IMR-90 (cell line): ENCODE measurements at regions not wholly inside any gene's neighbourhood (a gene's known extent, or its start where the extent isn't known, plus 50 kb on each side); places are given as distances from the start of the nearest gene placed in this dataset.

ENCODE experiments used
- ATAC-seq: fragments of 200-7000 bp; cut with Tn5 transposase; 2 replicates; pipeline ENCODE4 v1.9.1; 2020; ENCODE audit warnings: low read depth, mild to moderate bottlenecking, moderate library complexity
- BruUV-seq: library from RNA; stranded (reverse); fragments of 400-500 nt; replicated peaks from 2 replicates; lab custom pipeline; 2021; lab: Mats Ljungman, UMichigan
- CTCF ChIA-PET: fragments of 300-600 bp; formaldehyde crosslinking; extraction: SDS; loops from one replicate; lab custom pipeline; 2021; ENCODE audit warnings: antibody characterized with exemption; lab: Yijun Ruan, JAX
- POLR2A ChIA-PET: fragments of 300-600 bp; sonication (Branson Sonifier 250); formaldehyde crosslinking; loops from one replicate; lab custom pipeline; 2022; ENCODE audit warnings: antibody characterized with exemption; ENCODE audit not compliant: unreplicated experiment; lab: Charles Lee
- DNase-seq: peaks from one replicate; pipeline ENCODE4 v3.0.0; 2013
- H2AFZ ChIP-seq: replicated peaks from 2 replicates; pipeline ENCODE3; 2013; ENCODE audit warnings: low read length, mild to moderate bottlenecking; ENCODE audit not compliant: poor library complexity
- H2AK5ac ChIP-seq: 2 replicates; pipeline ENCODE4 v1.6.1; 2013; ENCODE audit warnings: low read depth, low read length, inconsistent platforms
- H2AK9ac ChIP-seq: replicated peaks from 2 replicates; pipeline ENCODE3; 2013; ENCODE audit warnings: mild to moderate bottlenecking, low read depth, low read length, moderate library complexity; ENCODE audit not compliant: poor library complexity
- H2BK120ac ChIP-seq: 2 replicates; pipeline ENCODE4 v1.6.1; 2013; ENCODE audit warnings: low read depth, low read length, inconsistent platforms
- H2BK15ac ChIP-seq: 3 replicates; pipeline ENCODE4 v1.6.1; 2013; ENCODE audit warnings: low read depth, low read length, inconsistent platforms
- H2BK20ac ChIP-seq: 2 replicates; pipeline ENCODE4 v1.6.1; 2013; ENCODE audit warnings: low read depth, mild to moderate bottlenecking, inconsistent platforms, low read length, moderate library complexity
- H2BK5ac ChIP-seq: 2 replicates; pipeline ENCODE4 v1.6.1; 2013; ENCODE audit warnings: mild to moderate bottlenecking, low read depth, low read length, inconsistent platforms; ENCODE audit not compliant: poor library complexity, severe bottlenecking
- H3K14ac ChIP-seq: replicated peaks from 2 replicates; pipeline ENCODE4 v1.6.1; 2013; ENCODE audit warnings: low read depth, low read length, inconsistent platforms
- H3K18ac ChIP-seq: 2 replicates; pipeline ENCODE4 v1.6.1; 2013; ENCODE audit warnings: low read depth, low read length, control low read depth
- H3K23ac ChIP-seq: 2 replicates; pipeline ENCODE4 v1.6.1; 2013; ENCODE audit warnings: low read depth, low read length, inconsistent platforms
- H3K27ac ChIP-seq: 2 replicates; pipeline ENCODE4 v1.5.1; 2013; ENCODE audit warnings: mild to moderate bottlenecking, control low read depth, low read length; ENCODE audit not compliant: insufficient read depth
- H3K27me3 ChIP-seq: 2 replicates; pipeline ENCODE4 v1.6.1; 2013; ENCODE audit warnings: low read length; ENCODE audit not compliant: control insufficient read depth, insufficient read depth
- H3K36me3 ChIP-seq: 2 replicates; pipeline ENCODE4 v1.6.1; 2013; ENCODE audit warnings: low read length, mixed read lengths; ENCODE audit not compliant: control insufficient read depth, insufficient read depth
- H3K4ac ChIP-seq: 2 replicates; pipeline ENCODE4 v1.6.1; 2013; ENCODE audit warnings: low read depth, low read length, inconsistent platforms
- H3K4me1 ChIP-seq: 2 replicates; pipeline ENCODE4 v1.6.1; 2013; ENCODE audit warnings: low read length, mixed read lengths; ENCODE audit not compliant: control insufficient read depth, insufficient read depth
- H3K4me2 ChIP-seq: 2 replicates; pipeline ENCODE4 v1.6.1; 2013; ENCODE audit warnings: low read depth, mild to moderate bottlenecking, control low read depth, low read length, moderate library complexity
- H3K4me3 ChIP-seq: 2 replicates; pipeline ENCODE4 v1.5.1; 2013; ENCODE audit warnings: low read depth, mild to moderate bottlenecking, control low read depth, low read length, moderate library complexity; ENCODE audit not compliant: insufficient read depth
- H3K56ac ChIP-seq: 2 replicates; pipeline ENCODE4 v1.6.1; 2013; ENCODE audit warnings: low read length, inconsistent platforms; ENCODE audit not compliant: insufficient read depth; ENCODE audit errors: extremely low read depth
- H3K79me1 ChIP-seq, 2 experiments: 2 replicates each; pipeline ENCODE4 v1.6.1; 2013; ENCODE audit warnings: low read length in 2 of 2, inconsistent platforms in 1 of 2, low read depth in 1 of 2
- H3K9ac ChIP-seq: 2 replicates; pipeline ENCODE4 v1.6.1; 2013; ENCODE audit warnings: low read depth, low read length, control low read depth
- H3K9me1 ChIP-seq: 2 replicates; pipeline ENCODE4 v1.6.1; 2013; ENCODE audit warnings: low read length, inconsistent platforms; ENCODE audit not compliant: insufficient read depth
- H3K9me3 ChIP-seq: 2 replicates; pipeline ENCODE4 v1.6.1; 2013; ENCODE audit warnings: low read length; ENCODE audit not compliant: control insufficient read depth, insufficient read depth
- H4K20me1 ChIP-seq: 2 replicates; pipeline ENCODE4 v1.6.1; 2013; ENCODE audit warnings: low read length, inconsistent platforms; ENCODE audit not compliant: insufficient read depth
- H4K5ac ChIP-seq: 2 replicates; pipeline ENCODE4 v1.6.1; 2013; ENCODE audit warnings: mild to moderate bottlenecking, low read depth, low read length, control low read depth
- H4K8ac ChIP-seq, 2 experiments: 2 replicates each; pipeline ENCODE4 v1.6.1; 2013; ENCODE audit warnings: low read depth in 2 of 2, low read length in 2 of 2, control low read depth in 1 of 2, inconsistent platforms in 1 of 2
- H4K91ac ChIP-seq: 2 replicates; pipeline ENCODE4 v1.6.1; 2013; ENCODE audit warnings: low read depth, low read length, inconsistent platforms; ENCODE audit not compliant: insufficient read depth
- CEBPB ChIP-seq: IDR thresholded peaks from 2 replicates; pipeline ENCODE4 v1.6.1; 2012; ENCODE audit warnings: low read depth, low read length, improper control_type of control experiment
- WGBS, 2 experiments: methylation state at CpG; one replicate each; pipeline versions ENCODE4 v1.1.5 to v1.1.7; 2013; ENCODE audit warnings: missing lambda C conversion rate in 2 of 2; ENCODE audit not compliant: insufficient read length in 1 of 2; ENCODE audit errors: extremely low coverage in 2 of 2; 5-methylcytosine and 5-hydroxymethylcytosine counted together
- dilution Hi-C: fragments of 300-500 bp; cut with HindIII; formaldehyde crosslinking; loops from one replicate; pipeline ENCODE4 v1.14.3; 2018; ENCODE audit warnings: low sequenced_read_pairs; ENCODE audit not compliant: unreplicated experiment
- in situ Hi-C: fragments of 300-500 bp; cut with MboI; formaldehyde crosslinking; loops from 3 replicates; pipeline ENCODE4 v1.14.3; 2019; ENCODE audit warnings: low sequenced_read_pairs, inconsistent platforms, mixed read lengths
- intact Hi-C: fragments of 100-400 bp; cut with micrococcal nuclease; formaldehyde crosslinking; loops from 2 replicates; pipeline ENCODE4 v1.10.0; 2022

DNA sequence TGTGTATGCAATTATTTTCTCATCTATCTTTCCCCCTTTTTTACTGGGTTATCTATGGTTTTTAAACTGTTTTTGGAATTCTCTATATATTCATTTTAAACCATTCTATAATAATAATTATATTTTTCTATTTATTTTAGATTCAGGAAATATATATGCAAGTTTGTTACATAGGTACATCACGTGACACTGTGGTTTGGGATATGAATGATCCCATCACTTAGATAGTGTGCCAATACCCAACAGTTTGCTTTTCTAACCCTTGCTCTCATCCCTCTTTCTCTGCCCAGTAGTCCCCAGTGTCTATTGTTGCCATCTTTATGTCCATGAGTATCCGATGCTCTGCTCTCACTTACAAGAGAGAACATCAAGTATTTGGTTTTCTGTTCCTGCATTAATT lies 65.8 kb upstream of the SPHKAP start:
- no peak overlapping the region for H3K9ac ChIP-seq
- H4K8ac ChIP-seq = no peak overlapping the region
- no TSS peak for BruUV-seq
- dilution Hi-C loops (no loop called here), in situ Hi-C loops (no loop called here), intact Hi-C loops (no loop called here)
- H2AK9ac ChIP-seq = no peak overlapping the region
- H4K91ac ChIP-seq = no peak overlapping the region
- no peaks in the 10 kb centered on the region for H3K4me1 ChIP-seq
- no peak overlapping the region for H2AK5ac ChIP-seq
- no peak overlapping the region for H3K27ac ChIP-seq
- no peak overlapping the region for H3K4me2 ChIP-seq
- no peak for DNase-seq
- WGBS, 2 experiments = no CpG with 5 or more reads among the region's 2 CpGs
- no peak overlapping the region for H2BK20ac ChIP-seq
- no peak overlapping the region for H4K5ac ChIP-seq
- no peaks in the 10 kb centered on the region for H3K79me1 ChIP-seq
- no peaks in the 10 kb centered on the region for H3K27me3 ChIP-seq
- no peak overlapping the region for H2BK15ac ChIP-seq
- no peak for ATAC-seq
- ChIA-PET POLR2A (no interaction called here), CTCF (no interaction called here)
- H3K14ac ChIP-seq = no peak overlapping the region
- H2AFZ ChIP-seq = no peak overlapping the region
- no peak overlapping the region for H3K56ac ChIP-seq
- no peak overlapping the region for H2BK5ac ChIP-seq
- no peak overlapping the region for H2BK120ac ChIP-seq
- H3K36me3 ChIP-seq = no peaks in the 10 kb centered on the region
- H3K9me3 ChIP-seq = peaks cover 21% of the 10 kb centered on the region
- no peak overlapping the region for H3K18ac ChIP-seq
- H3K4ac ChIP-seq = no peak overlapping the region
- no peaks in the 10 kb centered on the region for H3K9me1 ChIP-seq
- H4K20me1 ChIP-seq = no peaks in the 10 kb centered on the region
- no peak overlapping the region for H3K4me3 ChIP-seq
- no peak overlapping the region for H3K23ac ChIP-seq
- no peak for TF ChIP-seq CEBPB
